H54 (cell line): ENCODE measurements at regions not wholly inside any gene's neighbourhood (a gene's known extent, or its start where the extent isn't known, plus 50 kb on each side); places are given as distances from the start of the nearest gene placed in this dataset.
"Not testable (repeated sequence)": the region's sequence is repeated elsewhere in the genome, so short reads cannot be mapped to it uniquely, and the experiment has no call there.

Source experiments
- DNase-seq: peaks from one replicate; pipeline ENCODE4 v3.0.0; 2011; ENCODE audit warnings: low spot score, mixed read lengths; ENCODE audit not compliant: insufficient read length
- FAIRE-seq: peaks from 3 replicates; lab custom pipeline; 2011; peaks lifted over from hg19 to GRCh38; lab: Jason Lieb, UNC
- POLR2A ChIP-seq: IDR thresholded peaks from 2 replicates; pipeline ENCODE4 v1.6.1; 2011; ENCODE audit warnings: low read depth, mild to moderate bottlenecking, low read length

DNA sequence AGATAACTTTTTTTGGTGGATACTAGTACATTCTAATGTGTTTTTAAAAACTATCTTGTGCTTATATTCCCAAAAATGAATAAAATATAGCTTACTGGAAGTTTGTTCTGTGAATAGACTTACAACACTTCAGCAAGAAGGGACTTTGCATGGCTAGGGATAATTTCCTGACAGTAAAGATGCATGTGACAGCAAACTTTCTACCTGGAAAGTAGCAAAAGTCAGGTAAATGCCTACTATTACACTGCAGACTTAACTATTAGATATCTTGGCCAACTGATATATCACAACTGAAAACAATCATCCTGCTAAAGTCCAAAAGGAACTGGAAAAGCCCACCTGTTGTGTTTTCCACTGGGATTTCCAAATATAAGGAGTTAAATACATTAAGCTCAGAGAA lies 1753.5 kb upstream of the CELF4 start:
- FAIRE-seq (no peak), DNase-seq (no peak)
- no peak for TF ChIP-seq POLR2A

DNA sequence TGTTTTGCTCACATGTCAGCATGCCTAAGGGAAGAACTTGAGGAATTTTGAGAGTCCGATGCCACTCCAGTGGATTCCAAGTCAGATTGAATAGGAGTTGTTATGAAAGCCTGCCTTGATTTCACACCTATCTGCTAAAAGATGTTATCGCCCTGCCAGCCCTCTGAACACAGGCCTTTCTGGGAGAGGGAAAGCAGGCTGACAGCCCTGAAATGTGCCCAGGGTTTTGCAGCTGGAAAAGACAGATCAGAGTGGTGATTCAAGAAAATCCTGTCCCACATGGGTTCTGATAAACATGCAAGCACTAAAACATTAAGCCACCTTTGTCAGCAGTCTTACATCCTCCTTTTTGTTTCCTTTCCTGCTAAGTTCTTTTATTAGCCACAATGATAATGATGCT lies 1752.9 kb upstream of the CELF4 start:
- DNase-seq = no peak
- no peak for TF ChIP-seq POLR2A
- FAIRE-seq = no peak

DNA sequence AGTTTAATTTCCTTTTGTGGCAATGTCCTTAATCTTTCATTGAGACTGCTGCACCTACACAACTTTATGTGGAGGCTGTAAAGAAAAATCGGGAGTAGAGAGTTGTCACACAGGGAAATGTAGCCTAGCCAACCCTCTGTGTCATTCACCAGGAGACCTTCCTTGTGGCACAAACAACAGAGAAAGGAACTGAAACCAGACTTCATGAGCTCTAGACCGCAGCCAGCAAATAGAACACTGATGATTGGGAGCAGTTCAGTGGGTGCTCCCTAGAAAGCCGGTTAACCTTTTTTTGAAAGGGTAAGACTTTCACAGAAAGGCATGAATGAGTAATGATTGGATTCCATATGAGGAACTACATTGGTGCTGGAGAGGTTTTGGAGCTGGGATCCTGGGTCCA lies 1752.4 kb upstream of the CELF4 start:
- DNase-seq (no peak), FAIRE-seq (no peak)
- TF ChIP-seq POLR2A = no peak

DNA sequence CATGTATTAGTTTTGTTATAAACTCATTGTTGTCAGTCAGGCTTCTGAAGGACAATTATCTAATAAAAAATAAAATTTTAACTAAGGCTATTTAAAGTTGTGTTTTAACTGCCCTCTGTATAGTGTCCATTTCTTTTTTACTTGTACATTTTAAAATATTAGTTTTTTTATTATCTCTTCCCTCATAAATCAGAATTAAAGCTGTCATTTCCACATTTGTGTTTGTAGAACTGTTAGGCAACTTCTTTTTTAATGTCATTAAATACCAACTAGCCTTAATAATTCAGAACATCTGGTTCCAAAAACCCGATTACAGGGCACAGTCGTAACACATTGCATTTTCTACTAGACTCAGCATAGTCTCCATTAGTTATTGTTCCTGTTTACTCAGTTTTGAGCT lies 1749.0 kb upstream of the CELF4 start:
- TF ChIP-seq POLR2A = no peak
- no peak for FAIRE-seq
- DNase-seq = no peak

DNA sequence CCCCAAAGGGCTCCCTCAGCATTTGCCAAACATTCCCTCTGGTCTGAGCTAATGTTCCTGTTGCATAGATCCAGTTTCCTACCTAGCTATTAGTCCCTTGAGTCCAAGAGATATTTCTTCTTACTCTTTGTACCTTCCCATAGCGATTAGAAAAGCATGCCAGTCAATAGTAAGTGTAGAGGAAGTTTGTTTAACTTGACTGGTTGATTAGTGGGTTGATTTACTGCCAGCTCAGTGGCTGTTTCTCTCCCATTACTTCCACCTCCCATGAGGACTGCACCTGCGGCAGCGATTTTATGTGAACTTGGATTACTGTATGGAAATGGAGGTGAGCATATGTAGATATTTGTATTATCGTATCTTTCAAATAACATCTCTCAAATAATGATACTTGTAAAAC lies 1748.4 kb upstream of the CELF4 start:
- TF ChIP-seq POLR2A = no peak
- no peak for DNase-seq
- FAIRE-seq = no peak

DNA sequence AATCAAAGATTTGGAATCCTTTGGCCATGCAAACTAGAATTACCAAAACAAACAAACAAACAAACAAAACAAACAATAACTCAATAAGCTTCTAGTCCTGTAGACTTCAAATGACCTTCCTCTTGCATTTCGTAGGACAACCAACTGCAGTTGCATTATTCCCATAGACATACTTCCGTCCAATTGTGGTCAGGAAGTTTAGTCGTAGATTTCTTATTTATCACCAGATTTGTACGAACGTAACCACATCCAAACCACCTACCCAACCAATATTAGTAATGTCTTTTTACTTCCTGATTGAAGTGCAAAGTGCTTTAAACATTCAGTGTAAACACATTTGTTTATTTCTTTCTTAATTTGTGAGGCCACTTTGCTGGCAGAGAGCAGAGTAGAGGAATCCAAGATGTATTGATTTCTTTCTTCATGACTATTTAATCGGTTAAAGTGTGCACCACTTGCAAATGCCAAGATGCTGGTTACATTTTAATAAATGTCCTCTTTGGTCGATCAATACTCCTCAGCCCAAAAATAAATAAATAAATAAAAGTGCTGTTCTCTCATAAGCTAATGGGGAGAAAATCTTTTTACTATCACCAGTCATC lies 1745.6 kb upstream of the CELF4 start:
- no peak for TF ChIP-seq POLR2A
- DNase-seq (no peak), FAIRE-seq (no peak)

DNA sequence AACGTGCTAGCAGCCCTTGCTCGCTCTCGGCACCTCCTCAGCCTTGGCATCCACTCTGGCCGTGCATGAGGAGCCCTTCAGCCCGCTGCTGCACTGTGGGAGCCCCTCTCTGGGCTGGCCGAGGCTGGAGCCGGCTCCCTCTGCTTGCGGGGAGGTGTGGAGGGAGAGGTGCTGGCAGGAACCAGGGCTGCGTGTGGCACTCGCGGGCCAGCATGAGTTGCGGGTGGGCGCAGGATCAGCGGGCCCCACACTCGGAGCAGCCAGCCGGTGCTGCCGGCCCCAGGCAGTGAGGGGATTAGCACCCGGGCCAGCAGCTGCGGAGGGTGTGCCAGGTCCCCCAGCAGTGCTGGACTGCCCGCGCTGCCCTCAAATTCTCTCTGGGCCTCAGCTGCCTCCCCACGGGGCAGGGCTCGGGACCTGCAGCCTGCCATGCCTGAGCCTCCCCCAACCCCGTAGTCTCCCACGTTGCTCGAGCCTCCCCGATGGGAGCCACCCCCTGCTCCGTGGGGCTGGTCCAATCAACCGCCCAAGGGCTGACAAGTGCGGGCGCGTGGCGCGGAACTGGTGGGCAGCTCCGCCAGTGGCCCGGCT lies 1743.4 kb upstream of the CELF4 start:
- DNase-seq, FAIRE-seq: not testable (repeated sequence)

DNA sequence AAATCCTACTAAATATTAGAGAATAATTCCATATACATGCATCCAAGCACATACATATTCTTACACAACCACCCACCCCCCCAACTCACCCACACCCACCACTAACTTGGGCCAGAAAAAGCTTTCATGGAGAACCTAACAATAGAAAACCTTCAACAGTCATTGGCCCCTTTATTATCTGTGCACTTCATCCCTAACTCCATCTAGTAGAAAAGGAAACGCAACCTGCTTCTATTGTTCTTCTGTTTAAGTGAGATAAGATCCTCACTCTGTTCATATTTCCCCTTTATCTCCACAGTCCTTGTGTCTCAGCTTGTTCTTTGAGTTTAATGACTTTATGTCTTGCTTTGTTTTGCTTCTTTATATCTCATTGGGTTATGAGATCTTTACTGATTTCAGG lies 1740.2 kb upstream of the CELF4 start:
- DNase-seq (no peak), FAIRE-seq (no peak)
- TF ChIP-seq POLR2A = no peak

DNA sequence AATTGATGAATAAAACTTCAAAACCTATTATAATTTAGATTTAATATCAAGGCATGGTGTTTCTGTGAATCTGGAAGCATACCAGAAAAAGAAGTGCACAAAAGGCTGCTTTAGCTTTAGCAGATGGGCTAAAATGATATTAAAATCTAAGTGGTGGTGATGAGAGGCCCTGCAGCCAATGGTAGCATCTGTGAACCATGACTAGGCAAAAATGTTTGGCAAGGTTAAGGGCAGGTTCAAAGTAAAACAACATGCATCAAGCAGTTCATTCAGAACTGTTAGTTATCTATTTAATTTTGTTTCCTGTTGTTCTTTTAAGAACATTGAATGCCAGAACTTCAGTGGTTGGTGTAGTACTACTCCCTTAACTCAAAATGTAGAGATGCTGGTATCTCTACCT lies 1736.9 kb upstream of the CELF4 start:
- no peak for FAIRE-seq
- no peak for TF ChIP-seq POLR2A
- no peak for DNase-seq

DNA sequence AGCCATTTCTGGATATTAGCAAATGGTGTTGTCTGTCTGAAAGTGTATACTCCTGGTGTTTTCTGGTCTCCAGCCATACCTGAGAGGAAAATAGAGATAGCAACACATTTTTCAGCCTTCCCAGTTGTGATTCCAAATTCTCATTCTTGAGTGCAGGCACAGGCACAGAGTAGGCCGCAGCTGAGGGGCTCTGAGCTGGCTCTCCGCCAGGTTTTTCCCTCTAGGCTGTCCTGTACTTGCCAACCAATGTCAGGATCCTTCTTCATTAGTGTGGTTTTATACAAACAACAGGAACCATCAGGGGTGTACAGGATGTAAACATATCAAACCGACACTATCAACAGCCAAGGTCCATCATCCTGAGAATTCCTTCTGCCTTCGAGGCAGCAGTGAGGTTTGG lies 1733.6 kb upstream of the CELF4 start:
- FAIRE-seq = no peak
- DNase-seq = no peak
- no peak for TF ChIP-seq POLR2A

DNA sequence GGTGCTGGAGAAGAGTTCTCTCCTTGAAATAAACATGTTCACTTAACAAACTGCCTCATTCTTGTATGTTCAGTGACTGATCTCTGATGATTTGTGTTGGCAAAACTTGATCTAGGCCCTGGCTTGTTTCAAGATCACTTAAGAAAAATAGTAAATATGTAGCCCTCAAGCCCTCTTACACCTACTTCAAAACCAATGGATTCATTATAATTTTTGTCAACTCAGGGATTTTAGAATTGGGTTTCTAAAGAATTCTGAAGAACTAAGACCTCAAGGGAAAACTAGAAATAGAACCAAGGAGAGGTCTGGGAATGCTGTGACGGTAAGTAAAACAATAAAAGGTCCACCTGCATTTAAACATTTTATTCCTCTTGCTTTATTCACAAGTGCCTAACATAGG lies 1731.6 kb upstream of the CELF4 start:
- no peak for TF ChIP-seq POLR2A
- no peak for DNase-seq
- FAIRE-seq = no peak

DNA sequence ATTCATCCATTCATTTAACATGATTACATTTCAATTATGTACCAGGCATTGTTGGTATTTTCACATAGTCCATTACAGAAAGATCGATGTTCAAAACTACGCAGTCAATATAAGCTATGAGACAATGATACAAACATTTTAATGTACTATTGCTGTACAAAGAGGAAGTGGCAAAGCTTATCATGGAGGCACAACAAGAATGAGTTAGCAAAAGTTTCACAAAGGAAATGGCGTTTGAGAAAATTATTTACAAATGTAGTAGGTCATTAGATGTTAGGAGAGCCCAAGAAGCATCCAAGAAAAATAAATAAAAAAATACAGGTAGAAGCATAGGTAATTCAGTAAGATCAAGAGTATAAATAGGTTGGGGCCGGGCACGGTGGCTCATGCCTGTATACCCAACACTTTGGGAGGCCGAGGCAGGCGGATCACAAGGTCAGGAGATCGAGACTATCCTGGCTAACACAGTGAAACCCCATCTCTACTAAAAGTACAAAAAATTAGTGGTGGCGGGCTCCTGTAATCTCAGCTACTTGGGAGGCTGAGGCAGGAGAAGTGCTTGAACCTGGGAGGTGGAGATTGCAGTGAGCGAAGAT lies 1730.8 kb upstream of the CELF4 start:
- DNase-seq = no peak
- TF ChIP-seq POLR2A = no peak
- FAIRE-seq = no peak

DNA sequence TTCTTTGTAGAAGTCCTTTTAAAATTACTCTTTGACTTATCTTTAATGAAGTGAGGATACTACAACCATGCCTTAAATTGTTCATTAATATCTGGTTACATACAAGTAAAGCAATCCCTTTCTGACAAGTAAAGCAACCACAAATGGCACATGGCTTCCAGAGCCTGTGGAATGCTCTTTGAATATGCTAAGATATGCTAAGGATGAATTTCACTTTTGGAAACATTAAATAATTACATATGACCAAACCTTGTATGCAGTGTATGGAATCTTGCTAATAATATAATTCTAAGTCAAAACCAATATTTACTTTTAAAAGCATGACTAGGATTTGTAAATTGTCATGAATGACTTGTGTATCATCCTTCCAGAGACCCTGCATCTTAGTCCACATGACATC lies 1711.2 kb upstream of the CELF4 start:
- no peak for TF ChIP-seq POLR2A
- FAIRE-seq (no peak), DNase-seq (no peak)

DNA sequence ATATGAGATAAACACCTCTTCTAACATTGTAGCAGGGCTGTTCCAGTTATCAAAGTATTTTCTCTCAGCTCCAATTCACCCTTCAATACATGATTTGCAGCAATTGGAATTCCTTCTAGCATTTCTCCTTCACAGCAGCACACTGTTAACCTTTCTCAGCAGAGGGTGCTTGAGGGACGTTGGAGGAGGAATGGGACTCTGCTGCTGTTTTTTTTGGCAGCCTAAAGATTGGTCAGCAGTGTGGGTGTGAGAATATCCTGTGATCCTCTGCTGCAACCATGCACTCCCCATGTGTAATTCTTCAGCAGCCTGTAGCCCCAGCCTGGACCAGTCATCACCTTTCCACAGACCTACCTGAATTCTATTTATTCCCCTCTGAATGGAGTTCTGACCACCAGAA lies 1708.9 kb upstream of the CELF4 start:
- FAIRE-seq (no peak), DNase-seq (no peak)
- TF ChIP-seq POLR2A = no peak

DNA sequence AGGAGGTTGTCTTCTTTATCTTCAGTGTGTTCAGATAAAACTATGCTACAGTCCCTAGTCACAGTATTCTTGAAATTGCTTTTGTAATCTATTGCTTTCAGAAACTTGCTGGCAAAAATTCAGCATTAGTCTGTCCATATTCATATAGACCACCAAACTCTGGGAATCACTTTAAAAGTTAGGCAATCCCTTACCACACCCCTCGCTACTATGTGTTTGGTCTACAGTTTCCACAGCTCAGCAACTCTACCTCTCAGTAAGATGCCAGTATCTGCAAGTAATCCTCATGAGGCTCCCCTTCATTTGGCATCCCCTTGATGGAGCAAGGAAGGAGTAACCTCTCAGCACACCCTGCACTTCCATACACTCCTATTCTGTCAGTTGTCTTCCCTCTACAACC lies 1706.6 kb upstream of the CELF4 start:
- DNase-seq (no peak), FAIRE-seq (no peak)
- no peak for TF ChIP-seq POLR2A
